PFSK-1 (cell line): ENCODE measurements at regions not wholly inside any gene's neighbourhood (a gene's known extent, or its start where the extent isn't known, plus 50 kb on each side); places are given as distances from the start of the nearest gene placed in this dataset.

Experiments used
- FOXP2 ChIP-seq: optimal IDR thresholded peaks from 2 replicates; pipeline ENCODE3; 2011; ENCODE audit warnings: borderline replicate concordance, control low read depth, inconsistent platforms; ENCODE audit not compliant: insufficient read depth; ENCODE audit errors: extremely low read length, extremely low read depth
- POLR2AphosphoS5 ChIP-seq: IDR thresholded peaks from 2 replicates; pipeline ENCODE4 v1.6.1; 2012; ENCODE audit warnings: low read depth, mild to moderate bottlenecking, control low read depth, low read length, moderate library complexity
- REST ChIP-seq, 2 experiments: IDR thresholded peaks; 2 replicates each; pipeline versions ENCODE4 v1.6.1 to v1.8.0; 2011 to 2012; ENCODE audit warnings: low read depth in 2 of 2, low read length in 2 of 2, control low read depth in 1 of 2, inconsistent platforms in 1 of 2, mild to moderate bottlenecking in 1 of 2, moderate library complexity in 1 of 2; ENCODE audit not compliant: insufficient read depth in 1 of 2
- SIN3A ChIP-seq: IDR thresholded peaks from 2 replicates; pipeline ENCODE4 v1.6.1; 2012; ENCODE audit warnings: mild to moderate bottlenecking, low read length, moderate library complexity, borderline replicate concordance; ENCODE audit not compliant: insufficient read depth
- TAF1 ChIP-seq: IDR thresholded peaks from 2 replicates; pipeline ENCODE4 v1.6.1; 2012; ENCODE audit warnings: low read length, control low read depth, borderline replicate concordance; ENCODE audit not compliant: insufficient read depth

- TF ChIP-seq REST (IDR thresholded peaks at IDR 0.05; ENCODE audit: insufficient read depth in 1 of 2, low read depth in 2 of 2, low read length in 2 of 2) (no peak), SIN3A (no peak), POLR2AphosphoS5 (no peak), TAF1 (no peak), FOXP2 (no peak)
Measured at GRCh38 chr12:126534495-126534894, 1469.3 kb downstream of the AACS start.
